Neural progenitor cell (in vitro differentiated cells): ENCODE measurements at regions not wholly inside any gene's neighbourhood (a gene's known extent, or its start where the extent isn't known, plus 50 kb on each side); places are given as distances from the start of the nearest gene placed in this dataset.

ENCODE experiments used
- DNase-seq: peaks from one replicate; pipeline ENCODE4 v3.0.0-alpha.2; 2016; ENCODE audit warnings: low spot score
- H2AFZ ChIP-seq: fragments of 200-600 bp; sonication (generic); replicated peaks from 2 replicates; pipeline ENCODE4 v1.6.1; 2016; ENCODE audit warnings: antibody characterized with exemption
- H3F3A ChIP-seq: fragments of 200-600 bp; sonication (generic); 2 replicates; pipeline ENCODE4 v1.6.1; 2016; ENCODE audit warnings: antibody characterized with exemption, low read depth
- H3K27ac ChIP-seq: fragments of 200-600 bp; sonication (generic); 2 replicates; pipeline ENCODE4 v1.5.1; 2016; ENCODE audit warnings: mild to moderate bottlenecking
- H3K27me3 ChIP-seq: fragments of 200-600 bp; sonication (generic); 2 replicates; pipeline ENCODE4 v1.6.1; 2016; ENCODE audit warnings: mild to moderate bottlenecking, moderate library complexity
- H3K36me3 ChIP-seq: fragments of 200-600 bp; sonication (generic); 2 replicates; pipeline ENCODE4 v1.5.1; 2016
- H3K4me1 ChIP-seq: fragments of 200-600 bp; sonication (generic); 2 replicates; pipeline ENCODE4 v1.6.1; 2016; ENCODE audit warnings: mixed run types
- H3K4me2 ChIP-seq: fragments of 200-600 bp; sonication (generic); 2 replicates; pipeline ENCODE4 v1.6.1; 2016
- H3K4me3 ChIP-seq: fragments of 200-600 bp; sonication (generic); 2 replicates; pipeline ENCODE4 v1.5.1; 2016
- H3K79me2 ChIP-seq: fragments of 200-600 bp; sonication (generic); 2 replicates; pipeline ENCODE4 v1.6.1; 2016; ENCODE audit warnings: low read depth
- H3K9ac ChIP-seq: fragments of 200-600 bp; sonication (generic); 2 replicates; pipeline ENCODE4 v1.6.1; 2016
- H3K9me3 ChIP-seq: fragments of 200-600 bp; sonication (generic); 2 replicates; pipeline ENCODE4 v1.5.1; 2016; ENCODE audit warnings: low read depth
- H4K20me1 ChIP-seq: fragments of 200-600 bp; sonication (generic); 2 replicates; pipeline ENCODE4 v1.6.1; 2016; ENCODE audit warnings: low read depth
- H3K27ac Mint-ChIP-seq: 3 replicates; pipeline ENCODE4 v1.8.0; 2021; ENCODE audit warnings: mixed read lengths
- H3K27me3 Mint-ChIP-seq: 2 replicates; pipeline ENCODE4 v1.8.0; 2022; ENCODE audit warnings: low read depth, mild to moderate bottlenecking, inconsistent platforms, moderate library complexity, mixed read lengths; ENCODE audit not compliant: insufficient read depth
- H3K36me3 Mint-ChIP-seq: 3 replicates; pipeline ENCODE4 v1.8.0; 2021; ENCODE audit warnings: mixed read lengths
- H3K4me1 Mint-ChIP-seq: 3 replicates; pipeline ENCODE4 v1.8.0; 2021; ENCODE audit warnings: mixed read lengths
- H3K4me3 Mint-ChIP-seq: 3 replicates; pipeline ENCODE4 v1.8.0; 2021; ENCODE audit warnings: mild to moderate bottlenecking, moderate library complexity, mixed read lengths
- H3K9me3 Mint-ChIP-seq: 3 replicates; pipeline ENCODE4 v1.8.0; 2020; ENCODE audit warnings: mixed read lengths
- EZH2 ChIP-seq: fragments of 200-600 bp; sonication (generic); IDR thresholded peaks from 2 replicates; pipeline ENCODE4 v1.6.1; 2017; ENCODE audit warnings: antibody characterized with exemption, mild to moderate bottlenecking, moderate library complexity
- EZH2phosphoT487 ChIP-seq: fragments of 200-600 bp; sonication (generic); IDR thresholded peaks from 2 replicates; pipeline ENCODE4 v1.6.1; 2017; ENCODE audit warnings: antibody characterized with exemption
- TF ChIP-seq, protein P1 (sequence below): fragments of 200-600 bp; sonication (generic); IDR thresholded peaks from 2 replicates; pipeline ENCODE4 v1.5.1; 2017; ENCODE audit warnings: antibody characterized with exemption, mild to moderate bottlenecking

DNA sequence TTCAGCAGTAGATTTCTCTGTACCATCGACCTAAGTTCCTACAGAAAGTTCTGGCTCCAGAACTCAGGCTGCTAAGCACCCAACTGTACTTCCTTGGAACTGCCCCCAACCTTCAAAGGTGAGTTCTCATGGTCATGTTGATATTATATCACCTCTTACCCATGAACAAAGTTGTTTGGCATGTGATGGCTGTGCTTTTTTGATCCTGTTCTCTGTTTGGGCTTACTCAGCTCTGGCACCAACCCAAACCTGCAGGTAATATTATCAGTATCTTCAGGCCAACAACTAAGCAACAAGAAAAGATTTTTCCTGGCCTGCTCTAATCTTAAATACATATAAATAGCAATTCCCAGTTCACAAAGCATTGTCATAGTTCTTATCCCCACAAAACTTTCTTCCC lies 318.7 kb upstream of the LMCD1 start:
- no peak for DNase-seq
- H3K27ac Mint-ChIP-seq, result no peak overlapping the region
- no peaks in the 10 kb centered on the region for H3K4me1 ChIP-seq
- H3F3A ChIP-seq, result no peaks in the 10 kb centered on the region
- H3K9me3 Mint-ChIP-seq, result no peaks in the 10 kb centered on the region
- H3K4me3 Mint-ChIP-seq, result no peak overlapping the region
- H3K27me3 Mint-ChIP-seq, result no peaks in the 10 kb centered on the region
- no peaks in the 10 kb centered on the region for H3K79me2 ChIP-seq
- H3K9me3 ChIP-seq, result no peaks in the 10 kb centered on the region
- H3K36me3 Mint-ChIP-seq, result no peaks in the 10 kb centered on the region
- no peak overlapping the region for H3K9ac ChIP-seq
- no peak overlapping the region for H2AFZ ChIP-seq
- H4K20me1 ChIP-seq, result no peaks in the 10 kb centered on the region
- TF ChIP-seq EZH2 (no peak), EZH2phosphoT487 (no peak)
- TF ChIP-seq, protein P1, sequence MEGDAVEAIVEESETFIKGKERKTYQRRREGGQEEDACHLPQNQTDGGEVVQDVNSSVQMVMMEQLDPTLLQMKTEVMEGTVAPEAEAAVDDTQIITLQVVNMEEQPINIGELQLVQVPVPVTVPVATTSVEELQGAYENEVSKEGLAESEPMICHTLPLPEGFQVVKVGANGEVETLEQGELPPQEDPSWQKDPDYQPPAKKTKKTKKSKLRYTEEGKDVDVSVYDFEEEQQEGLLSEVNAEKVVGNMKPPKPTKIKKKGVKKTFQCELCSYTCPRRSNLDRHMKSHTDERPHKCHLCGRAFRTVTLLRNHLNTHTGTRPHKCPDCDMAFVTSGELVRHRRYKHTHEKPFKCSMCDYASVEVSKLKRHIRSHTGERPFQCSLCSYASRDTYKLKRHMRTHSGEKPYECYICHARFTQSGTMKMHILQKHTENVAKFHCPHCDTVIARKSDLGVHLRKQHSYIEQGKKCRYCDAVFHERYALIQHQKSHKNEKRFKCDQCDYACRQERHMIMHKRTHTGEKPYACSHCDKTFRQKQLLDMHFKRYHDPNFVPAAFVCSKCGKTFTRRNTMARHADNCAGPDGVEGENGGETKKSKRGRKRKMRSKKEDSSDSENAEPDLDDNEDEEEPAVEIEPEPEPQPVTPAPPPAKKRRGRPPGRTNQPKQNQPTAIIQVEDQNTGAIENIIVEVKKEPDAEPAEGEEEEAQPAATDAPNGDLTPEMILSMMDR, result no peak
- no peak overlapping the region for H3K4me3 ChIP-seq
- no peaks in the 10 kb centered on the region for H3K27me3 ChIP-seq
- no peak overlapping the region for H3K4me2 ChIP-seq
- peaks cover 4% of the 10 kb centered on the region for H3K4me1 Mint-ChIP-seq
- no peaks in the 10 kb centered on the region for H3K36me3 ChIP-seq
- no peak overlapping the region for H3K27ac ChIP-seq

DNA sequence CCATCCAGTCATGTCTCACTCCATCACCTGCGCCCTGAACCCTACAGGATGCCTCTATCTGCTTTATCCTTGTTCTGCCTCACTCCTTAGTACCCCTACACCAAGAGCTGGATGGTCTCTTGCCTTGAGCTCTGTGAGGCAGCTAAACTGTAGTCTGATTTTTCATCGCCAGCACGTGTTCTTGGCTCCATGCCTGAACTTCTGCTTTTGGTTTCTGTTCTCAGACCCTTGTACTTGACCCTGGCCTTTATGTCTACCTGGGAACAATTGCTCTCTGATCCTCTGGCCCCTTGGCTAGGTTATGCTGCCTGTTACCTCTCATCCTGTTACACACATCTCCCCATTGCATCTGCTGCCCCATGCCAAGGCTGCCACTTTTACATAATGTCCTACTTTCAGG lies 318.0 kb upstream of the LMCD1 start:
- Histone ChIP-seq H3K79me2 (no peaks in the 10 kb centered on the region), H3K4me1 (no peaks in the 10 kb centered on the region), H3K27me3 (no peaks in the 10 kb centered on the region), H3K27ac (no peak overlapping the region), H3K9ac (no peak overlapping the region), H3K4me2 (no peak overlapping the region), H4K20me1 (no peaks in the 10 kb centered on the region), H3K9me3 (no peaks in the 10 kb centered on the region), H3K36me3 (no peaks in the 10 kb centered on the region), H3F3A (no peaks in the 10 kb centered on the region), H2AFZ (no peak overlapping the region), H3K4me3 (no peak overlapping the region)
- H3K4me1 Mint-ChIP-seq, result peaks cover 1% of the 10 kb centered on the region
- H3K27me3 Mint-ChIP-seq, result no peaks in the 10 kb centered on the region
- no peak overlapping the region for H3K27ac Mint-ChIP-seq
- TF ChIP-seq EZH2phosphoT487 (no peak), EZH2 (no peak)
- TF ChIP-seq, protein P1, result no peak
- no peaks in the 10 kb centered on the region for H3K9me3 Mint-ChIP-seq
- DNase-seq, result no peak
- no peaks in the 10 kb centered on the region for H3K36me3 Mint-ChIP-seq
- no peak overlapping the region for H3K4me3 Mint-ChIP-seq

DNA sequence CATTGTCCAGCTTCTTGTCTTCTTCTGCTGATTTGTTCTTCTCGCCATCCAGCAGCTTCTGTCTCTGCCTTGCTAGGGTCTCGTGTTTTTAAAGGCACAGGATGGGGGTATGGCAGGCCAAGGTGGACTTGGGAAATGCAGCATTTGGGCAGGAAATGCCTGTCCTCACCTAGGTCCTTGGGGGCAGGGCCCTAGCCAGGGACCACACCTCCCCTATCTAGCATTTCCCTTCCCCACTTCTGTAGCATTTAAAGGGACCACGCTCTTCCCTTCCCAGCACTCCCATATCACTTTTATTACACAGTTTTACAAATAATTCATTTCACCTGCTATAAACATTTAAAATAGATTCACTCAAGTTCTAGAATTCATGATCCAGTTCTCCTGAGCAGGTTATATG lies 315.4 kb upstream of the LMCD1 start:
- H3K4me1 Mint-ChIP-seq, result no peaks in the 10 kb centered on the region
- no peak overlapping the region for H3K4me3 ChIP-seq
- no peaks in the 10 kb centered on the region for H3K27me3 Mint-ChIP-seq
- H3K27ac Mint-ChIP-seq, result no peak overlapping the region
- H2AFZ ChIP-seq, result no peak overlapping the region
- H3K9me3 ChIP-seq, result no peaks in the 10 kb centered on the region
- no peak overlapping the region for H3K4me2 ChIP-seq
- no peaks in the 10 kb centered on the region for H3F3A ChIP-seq
- no peaks in the 10 kb centered on the region for H4K20me1 ChIP-seq
- no peak for DNase-seq
- H3K4me1 ChIP-seq, result no peaks in the 10 kb centered on the region
- H3K27ac ChIP-seq, result no peak overlapping the region
- no peaks in the 10 kb centered on the region for H3K36me3 ChIP-seq
- H3K9me3 Mint-ChIP-seq, result no peaks in the 10 kb centered on the region
- no peak for TF ChIP-seq EZH2
- TF ChIP-seq, protein P1, result no peak
- no peak for TF ChIP-seq EZH2phosphoT487
- H3K79me2 ChIP-seq, result no peaks in the 10 kb centered on the region
- no peaks in the 10 kb centered on the region for H3K27me3 ChIP-seq
- peaks cover 2% of the 10 kb centered on the region for H3K36me3 Mint-ChIP-seq
- H3K9ac ChIP-seq, result no peak overlapping the region
- no peak overlapping the region for H3K4me3 Mint-ChIP-seq

DNA sequence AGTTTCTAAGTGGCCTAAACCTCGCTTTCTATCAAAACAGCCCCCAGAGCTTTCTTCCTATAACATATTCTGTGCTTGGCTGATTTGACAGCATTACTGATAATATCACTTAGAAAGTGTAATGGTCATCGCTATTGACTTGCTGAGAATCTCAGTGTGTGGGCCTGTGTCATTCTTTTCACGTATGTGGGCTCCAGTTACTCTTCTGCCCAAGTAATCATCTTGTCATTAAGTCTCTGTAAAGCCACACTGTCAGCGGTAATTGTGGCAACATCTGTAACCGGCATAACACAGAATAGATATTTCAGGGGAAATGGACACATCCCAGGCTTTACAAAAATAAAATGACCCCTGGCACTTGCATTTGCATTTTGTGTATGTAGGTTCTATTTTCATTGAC lies 313.6 kb upstream of the LMCD1 start:
- H3K36me3 Mint-ChIP-seq, result peaks cover 2% of the 10 kb centered on the region
- H2AFZ ChIP-seq, result no peak overlapping the region
- no peaks in the 10 kb centered on the region for H3K79me2 ChIP-seq
- no peaks in the 10 kb centered on the region for H3K27me3 ChIP-seq
- no peak for DNase-seq
- H3K27ac ChIP-seq, result no peak overlapping the region
- H3F3A ChIP-seq, result no peaks in the 10 kb centered on the region
- H3K9me3 ChIP-seq, result no peaks in the 10 kb centered on the region
- no peak overlapping the region for H3K4me2 ChIP-seq
- no peaks in the 10 kb centered on the region for H4K20me1 ChIP-seq
- H3K4me1 Mint-ChIP-seq, result no peaks in the 10 kb centered on the region
- H3K4me3 ChIP-seq, result no peak overlapping the region
- H3K27me3 Mint-ChIP-seq, result no peaks in the 10 kb centered on the region
- H3K4me1 ChIP-seq, result no peaks in the 10 kb centered on the region
- H3K36me3 ChIP-seq, result no peaks in the 10 kb centered on the region
- no peak overlapping the region for H3K4me3 Mint-ChIP-seq
- no peak overlapping the region for H3K9ac ChIP-seq
- no peak for TF ChIP-seq EZH2
- no peak for TF ChIP-seq EZH2phosphoT487
- TF ChIP-seq, protein P1, result no peak
- H3K27ac Mint-ChIP-seq, result no peak overlapping the region
- peaks cover 3% of the 10 kb centered on the region for H3K9me3 Mint-ChIP-seq
